ENCODE measurements at regions not wholly inside any gene's neighbourhood (a gene's known extent, or its start where the extent isn't known, plus 50 kb on each side); places are given as distances from the start of the nearest gene placed in this dataset.

DNA sequence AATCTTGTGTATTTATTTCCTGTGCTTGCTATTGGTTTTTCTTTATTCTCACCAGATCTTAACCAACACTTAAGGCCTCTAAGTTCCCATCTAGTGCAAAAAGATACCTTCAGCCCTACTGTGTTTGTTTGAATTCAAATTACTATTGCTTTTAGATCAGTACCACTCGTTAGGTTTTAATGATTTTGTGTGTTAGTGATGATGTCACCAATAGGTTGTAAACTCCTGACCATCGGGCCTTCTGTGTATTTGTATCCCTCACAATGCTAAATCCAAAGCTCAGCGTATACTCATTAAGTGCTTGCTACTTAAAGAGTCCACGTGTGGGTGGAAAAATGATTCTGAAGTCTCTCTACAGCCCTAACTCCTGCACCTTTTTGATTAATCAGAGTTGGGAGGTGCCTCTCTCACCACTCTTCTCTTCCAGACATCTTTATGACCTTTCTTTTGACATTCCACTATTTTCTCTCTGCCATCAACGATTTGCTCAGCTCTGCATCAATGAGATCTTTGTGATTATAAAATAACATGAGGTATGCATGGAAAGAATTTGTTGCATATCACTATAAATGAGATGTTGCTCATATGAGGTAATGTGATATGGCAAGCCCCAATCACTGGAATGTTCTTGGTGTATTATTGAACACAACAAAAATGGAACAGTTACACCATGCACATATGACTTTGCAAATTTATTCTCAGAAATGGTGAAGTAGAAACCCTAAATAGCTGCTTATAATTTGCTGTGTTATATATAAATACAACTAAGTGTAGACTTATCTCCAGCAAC, 55.1 kb upstream of the LAMA2 start:
- DNase-seq (ENCODE audit: low read depth) = peak; percentile 57

DNA sequence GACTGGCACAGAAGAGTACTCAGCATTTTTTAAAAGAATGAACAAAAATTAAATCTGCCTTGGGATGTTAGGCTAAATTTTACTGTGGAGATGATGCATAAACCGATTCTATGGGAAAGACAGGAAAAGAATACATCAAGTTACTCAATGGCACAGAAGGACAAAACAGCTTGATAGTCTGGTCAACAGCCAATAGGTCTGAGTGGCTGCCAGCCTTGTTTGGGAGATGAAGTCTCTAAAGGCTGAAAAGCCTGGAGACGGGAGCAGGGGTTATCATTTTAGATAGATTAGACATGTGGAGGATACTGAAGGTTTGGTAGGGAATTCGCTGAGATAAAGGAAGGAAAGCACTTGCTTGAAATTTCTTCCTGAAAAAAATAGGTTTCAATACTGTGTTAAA, 56.3 kb upstream of the LAMA2 start:
- DNase-seq (ENCODE audit: low read depth) = no peak

GRCh38 chr6:128822271-128822670, 60.7 kb upstream of the LAMA2 start:
- no peak for DNase-seq (ENCODE audit: low read depth)

DNA sequence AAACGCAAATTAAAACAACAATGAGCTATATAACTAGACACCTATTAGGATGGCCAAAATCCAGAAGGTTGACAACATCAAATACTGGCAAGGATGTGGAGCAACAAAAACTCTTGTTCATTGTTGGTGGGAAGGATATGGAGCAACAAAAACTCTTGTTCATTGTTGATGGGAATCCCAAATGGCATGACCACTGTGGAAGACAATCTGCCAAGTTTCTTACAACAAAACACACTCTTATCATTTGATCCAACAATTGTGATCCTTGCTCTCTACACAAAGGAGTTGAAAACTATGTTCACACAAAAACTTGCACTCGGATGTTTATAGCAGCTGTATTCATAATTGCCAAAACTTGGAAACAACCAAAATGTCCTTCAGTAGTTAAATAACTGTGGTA, 61.8 kb upstream of the LAMA2 start:
- no peak for DNase-seq (ENCODE audit: low read depth)

DNA sequence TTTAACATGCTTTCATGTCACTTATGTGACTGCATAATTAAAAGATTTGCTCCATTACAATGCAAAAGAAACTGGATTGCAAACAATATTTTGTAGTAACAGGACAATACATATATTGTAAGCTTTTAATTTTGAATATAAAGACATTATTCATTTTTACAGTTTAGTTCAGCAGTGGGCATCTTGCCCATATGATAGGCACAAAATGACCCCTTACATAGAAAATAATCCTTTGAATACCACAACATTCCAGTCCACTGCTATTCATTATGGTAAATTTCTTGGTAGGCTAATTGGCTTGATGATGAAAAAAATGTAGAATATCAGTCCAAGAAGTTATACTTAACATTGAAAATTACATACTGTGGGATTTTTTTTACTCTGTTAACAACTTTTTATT, 74.1 kb upstream of the LAMA2 start:
- no peak for DNase-seq (ENCODE audit: low read depth)

DNA sequence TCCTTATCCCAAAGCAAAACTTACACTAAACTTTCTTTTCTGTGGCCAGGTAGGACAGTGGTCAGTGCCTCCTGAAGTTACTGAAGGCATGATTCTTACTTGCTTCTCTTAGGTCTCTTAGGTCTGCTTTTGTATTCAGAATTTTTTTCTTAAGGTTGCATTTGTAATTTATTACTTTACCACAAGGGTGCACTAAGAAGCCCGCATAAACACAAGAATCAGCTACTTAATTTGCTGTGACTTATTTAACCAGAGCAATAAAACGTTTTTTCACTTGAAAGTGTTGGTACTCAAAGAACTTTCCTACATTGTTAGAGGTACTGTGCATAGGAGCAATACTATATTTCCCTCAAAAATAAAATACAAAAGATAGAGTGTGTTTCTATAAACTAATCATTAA, 75.4 kb upstream of the LAMA2 start:
- peak; percentile 60 for DNase-seq (ENCODE audit: low read depth)

DNA sequence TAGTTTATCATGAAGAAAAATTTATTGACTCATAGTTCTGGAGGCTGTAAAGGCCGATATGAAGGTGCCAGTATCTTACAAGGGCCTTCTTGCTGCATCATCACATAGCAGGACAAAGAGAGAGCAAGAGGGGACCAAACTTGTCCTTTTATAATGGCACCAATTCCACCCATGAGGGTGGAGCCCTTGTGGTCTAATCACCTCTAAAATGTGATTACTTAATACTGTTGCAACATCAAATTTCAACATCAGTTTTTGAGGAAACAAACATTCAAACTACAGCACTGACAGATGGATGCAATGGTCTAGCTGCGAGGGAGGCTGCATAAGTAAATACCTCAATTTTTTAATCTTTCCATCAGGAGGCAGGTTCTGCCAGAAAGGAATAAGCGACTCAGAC, 76.7 kb upstream of the LAMA2 start:
- no peak for DNase-seq (ENCODE audit: low read depth)

GRCh38 chr6:128803911-128804310, 79.0 kb upstream of the LAMA2 start:
- peak; percentile 52 for DNase-seq (ENCODE audit: low read depth)

DNA sequence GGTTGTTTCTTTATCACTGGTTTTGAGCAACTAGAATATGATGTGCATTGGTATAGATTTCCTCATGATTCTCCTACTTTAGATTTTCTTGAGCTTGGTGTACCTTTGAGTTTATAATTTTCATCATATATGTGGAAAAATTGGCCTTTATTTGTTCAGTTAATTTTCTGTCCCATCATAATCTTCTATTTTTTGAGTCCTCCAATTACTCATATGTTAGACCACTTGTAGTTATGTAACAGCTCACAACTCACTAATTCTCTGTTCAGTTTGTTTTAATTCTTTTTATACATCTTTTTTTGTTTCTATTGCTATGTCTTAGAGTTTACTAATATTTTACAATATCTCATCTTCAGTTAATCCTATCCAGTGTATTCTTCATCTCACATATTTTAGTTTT, 81.3 kb upstream of the LAMA2 start:
- DNase-seq (ENCODE audit: low read depth) = no peak

DNA sequence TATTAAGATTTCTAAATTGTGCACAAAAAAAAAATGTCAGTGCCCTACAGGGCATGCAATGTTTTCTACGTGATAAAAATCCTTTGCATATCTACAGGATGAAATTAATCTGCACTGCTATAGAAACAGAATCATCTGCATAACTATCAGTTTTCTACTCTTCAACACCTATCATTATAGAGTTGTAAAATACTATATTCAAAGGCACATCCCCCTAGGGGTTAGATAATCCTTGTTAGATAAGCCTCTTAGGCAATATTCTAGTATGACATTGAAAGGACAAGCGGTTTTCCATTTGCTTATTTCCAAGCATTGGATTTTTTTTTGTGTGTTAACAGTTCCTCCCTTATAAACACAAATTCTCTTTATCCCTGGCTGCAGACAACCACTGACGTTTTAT, 98.7 kb upstream of the LAMA2 start:
- no peak for DNase-seq (ENCODE audit: low read depth)

DNA sequence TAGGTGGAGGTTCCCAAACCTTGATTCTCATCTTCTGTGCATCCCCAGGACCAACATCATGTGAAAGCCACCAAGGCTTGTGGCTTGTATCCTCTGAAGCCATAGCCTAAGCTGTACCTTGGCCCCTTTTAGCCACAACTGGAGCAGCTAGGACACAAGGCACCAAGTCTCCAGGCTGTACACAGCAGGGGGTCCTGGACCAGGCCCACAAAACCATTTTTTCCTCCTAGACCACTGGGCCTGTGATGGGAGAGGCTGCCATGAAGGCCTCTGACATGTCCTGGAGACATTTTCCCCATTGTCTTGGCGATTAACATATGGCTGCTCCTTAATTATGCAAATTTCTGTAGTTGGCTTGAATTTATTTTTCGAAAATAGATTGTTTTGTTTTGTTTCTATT, 114.8 kb upstream of the LAMA2 start:
- DNase-seq (ENCODE audit: low read depth) = no peak

DNA sequence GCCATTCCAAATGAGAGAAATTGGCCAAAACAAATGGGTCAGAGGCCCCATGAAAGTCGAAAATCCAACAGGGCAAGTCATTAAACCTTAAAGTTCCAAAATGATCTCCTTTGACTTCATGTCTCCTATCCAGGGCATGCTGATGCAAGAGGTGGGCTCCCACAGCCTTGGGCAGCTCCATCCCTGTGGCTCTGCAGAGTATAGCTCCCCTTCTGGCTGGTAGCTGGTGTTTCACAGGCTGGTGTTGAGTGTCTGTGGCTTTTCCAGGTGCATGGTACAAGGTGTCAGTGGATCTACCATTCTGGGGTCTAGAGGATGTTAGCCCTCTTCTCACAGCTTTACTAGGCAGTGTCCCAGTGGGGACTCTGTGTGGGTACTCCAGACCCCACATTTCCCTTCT, 115.2 kb upstream of the LAMA2 start:
- no peak for DNase-seq (ENCODE audit: low read depth)

- no peak for DNase-seq (ENCODE audit: low read depth)
Measured at GRCh38 chr6:128767150-128767549, 115.8 kb upstream of the LAMA2 start.

GRCh38 chr6:128763599-128764300, 119.2 kb upstream of the LAMA2 start:
- peak; percentile 1 for DNase-seq (ENCODE audit: low read depth)

GRCh38 chr6:128759901-128760300, 123.0 kb upstream of the LAMA2 start:
- no peak for DNase-seq (ENCODE audit: low read depth)

GRCh38 chr6:128759447-128759846, 123.5 kb upstream of the LAMA2 start:
- no peak for DNase-seq (ENCODE audit: low read depth)

GRCh38 chr6:128757961-128758360, 125.0 kb upstream of the LAMA2 start:
- DNase-seq (ENCODE audit: low read depth) = no peak

DNA sequence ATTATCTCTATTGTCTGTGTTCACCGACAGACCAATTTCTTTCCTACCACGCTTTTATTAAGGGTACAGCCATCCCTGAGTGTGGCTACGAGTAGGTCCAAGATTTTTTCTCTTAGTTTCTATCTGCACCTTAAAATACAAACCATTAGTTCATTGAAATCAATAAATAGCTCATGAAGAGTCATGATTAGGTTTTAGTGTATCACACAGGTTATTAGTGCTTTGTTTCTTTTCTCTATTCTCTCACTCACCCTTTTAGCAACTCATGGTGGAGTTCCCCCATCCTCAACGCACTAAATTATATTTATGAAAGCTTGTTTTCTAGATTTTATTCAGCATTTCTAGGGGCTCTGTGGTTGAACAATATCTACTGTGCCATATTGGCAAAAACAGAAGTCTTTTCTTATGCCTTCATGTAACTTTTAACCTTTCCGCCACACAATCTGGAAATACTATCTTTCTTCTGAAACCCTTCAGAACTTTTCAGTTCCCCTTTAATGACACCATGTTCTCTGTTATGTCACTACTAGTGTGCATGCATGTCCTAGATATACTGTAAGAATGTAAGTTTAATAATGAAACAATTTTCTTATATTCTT, 128.2 kb upstream of the LAMA2 start:
- DNase-seq (ENCODE audit: low read depth) = no peak

GRCh38 chr6:128743974-128744765, 138.8 kb upstream of the LAMA2 start:
- DNase-seq (ENCODE audit: low read depth) = no peak

- DNase-seq (ENCODE audit: low read depth) = no peak
Measured at GRCh38 chr6:128742900-128743299, 140.0 kb upstream of the LAMA2 start.

DNA sequence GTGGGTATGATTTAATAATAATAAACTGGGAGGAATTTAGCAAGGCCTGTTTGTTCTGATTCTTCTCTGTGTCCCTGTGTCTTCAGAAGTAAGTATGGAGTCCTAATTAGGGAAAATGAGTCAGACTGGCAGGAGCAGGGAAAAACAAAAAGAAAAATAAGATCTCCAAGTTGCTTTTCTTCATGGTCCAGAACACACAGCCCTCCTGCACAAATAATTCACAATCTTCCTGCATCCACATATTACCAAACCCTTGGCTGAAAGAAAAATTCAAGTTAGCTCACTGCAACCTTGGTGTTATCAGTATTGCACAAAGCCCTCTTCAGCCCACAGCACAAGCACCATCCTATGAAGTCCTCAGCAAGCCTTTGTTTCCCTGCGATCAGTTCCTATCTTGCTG, 142.0 kb upstream of the LAMA2 start:
- DNase-seq (ENCODE audit: low read depth) = no peak

DNA sequence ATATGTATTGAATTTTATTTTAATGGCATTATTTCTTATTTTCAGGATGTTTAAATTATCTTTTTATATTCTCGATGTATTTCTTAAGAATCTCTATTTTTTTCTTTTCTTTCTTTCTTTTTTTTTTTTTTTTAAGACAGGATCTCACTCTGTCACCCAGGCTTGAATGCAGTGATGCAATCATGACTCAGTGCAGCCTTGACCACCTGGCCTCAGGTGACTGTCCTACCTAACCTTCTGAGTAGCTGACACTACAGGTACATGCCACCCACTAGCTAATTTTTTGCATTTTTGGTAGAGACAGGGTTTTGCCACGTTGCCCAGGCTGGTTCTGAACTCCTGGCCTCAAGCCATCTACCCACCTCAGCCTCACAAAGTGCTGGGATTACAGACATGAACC, 143.8 kb upstream of the LAMA2 start:
- no peak for DNase-seq (ENCODE audit: low read depth)
